ENCODE measurements at regions not wholly inside any gene's neighbourhood (a gene's known extent, or its start where the extent isn't known, plus 50 kb on each side); places are given as distances from the start of the nearest gene placed in this dataset.

GRCh38 chr6:76135481-76135880 is 63.0 kb upstream of the IMPG1 start:
- TF ChIP-seq CTCF (conservative IDR thresholded peaks at IDR 0.05 in 1 of 2, IDR thresholded peaks at IDR 0.05 in 1 of 2; ENCODE audit: extremely low read depth in 1 of 2, insufficient read depth in 1 of 2, low read depth in 1 of 2, low read length in 2 of 2) (no peak), EZH2 (IDR thresholded peaks at IDR 0.05; ENCODE audit: borderline replicate concordance, low read length) (no peak)
